ENCODE measurements at regions not wholly inside any gene's neighbourhood (a gene's known extent, or its start where the extent isn't known, plus 50 kb on each side); places are given as distances from the start of the nearest gene placed in this dataset.

- Histone ChIP-seq H3K36me3 (ENCODE audit: control insufficient read depth in 2 of 2, insufficient read depth in 2 of 2, low read length in 1 of 2) (no peaks in the 10 kb centered on the region), H3K9ac (ENCODE audit: control insufficient read depth, insufficient read depth, low read length) (no peak overlapping the region), H2AFZ (ENCODE audit: control insufficient read depth, low read depth, low read length) (no peak overlapping the region), H3K4me2 (ENCODE audit: control insufficient read depth, insufficient read depth) (no peak overlapping the region), H3K9me3 (replicated peaks; ENCODE audit: control insufficient read depth, insufficient read depth, low read length) (no peaks in the 10 kb centered on the region), H3K27me3 (replicated peaks in 1 of 2; ENCODE audit: control insufficient read depth in 2 of 2, insufficient read depth in 2 of 2, low read length in 1 of 2) (no peaks in the 10 kb centered on the region), H3K27ac (ENCODE audit: control insufficient read depth, insufficient read depth) (no peak overlapping the region), H3K79me2 (ENCODE audit: control insufficient read depth, insufficient read depth, low read length) (no peaks in the 10 kb centered on the region), H4K20me1 (ENCODE audit: control insufficient read depth, insufficient read depth) (no peaks in the 10 kb centered on the region), H3K4me1 (ENCODE audit: control insufficient read depth, insufficient read depth, low read length) (no peaks in the 10 kb centered on the region), H3K4me3 (no peak overlapping the region)
- 1% methylated on average over 4 of the region's 4 CpGs for WGBS (ENCODE audit: insufficient coverage, insufficient replicate concordance, low lambda C conversion rate, missing lambda C conversion rate)
- CTCF ChIA-PET = no interaction called here
- DNase-seq (ENCODE audit: low read depth, low spot score) = no peak
- intact Hi-C loops (cut with micrococcal nuclease; ENCODE audit: unreplicated experiment) = no loop called here
- ATAC-seq = no peak
- RAD21 ChIA-PET (ENCODE audit: unreplicated experiment) = no interaction called here
- no peak for FAIRE-seq
- SMC1A ChIA-PET (ENCODE audit: uncharacterized antibody, unreplicated experiment) = no interaction called here
- in situ Hi-C loops (cut with MboI) = no loop called here
- BruUV-seq (replicated peaks) = no TSS peak
- POLR2A ChIA-PET = no interaction called here
- TF ChIP-seq MTA2 (IDR thresholded peaks at IDR 0.05; ENCODE audit: low read depth) = no peak
- TF ChIP-seq ZBTB40 (IDR thresholded peaks at IDR 0.05; ENCODE audit: borderline replicate concordance) = no peak
- no peak for TF ChIP-seq CHD4 (IDR thresholded peaks at IDR 0.05)
- TF ChIP-seq ZNF622 (IDR thresholded peaks at IDR 0.05) = no peak
- TF ChIP-seq ESRRA (IDR thresholded peaks at IDR 0.05; ENCODE audit: low read length) = no peak
- no peak for TF ChIP-seq NFXL1 (IDR thresholded peaks at IDR 0.05; ENCODE audit: borderline replicate concordance)
- no peak for TF ChIP-seq RELA (IDR thresholded peaks at IDR 0.05; ENCODE audit: borderline replicate concordance, partially characterized antibody)
- TF ChIP-seq NKRF (conservative IDR thresholded peaks at IDR 0.05) = no peak
- no peak for TF ChIP-seq SKIL (IDR thresholded peaks at IDR 0.05; ENCODE audit: low read depth, poor library complexity, severe bottlenecking)
- TF ChIP-seq IRF4 (IDR thresholded peaks at IDR 0.05; ENCODE audit: low read depth, low read length) = no peak
- no peak for TF ChIP-seq ATF7 (IDR thresholded peaks at IDR 0.05; ENCODE audit: low read depth)
- no peak for TF ChIP-seq CHD1 (IDR thresholded peaks at IDR 0.05; ENCODE audit: low read depth, low read length)
- no peak for TF ChIP-seq ELK1 (IDR thresholded peaks at IDR 0.05; ENCODE audit: low read depth, low read length)
- no peak for TF ChIP-seq SUPT20H (IDR thresholded peaks at IDR 0.05; ENCODE audit: borderline replicate concordance, control insufficient read depth, low read depth, low read length)
- no peak for TF ChIP-seq MYB (IDR thresholded peaks at IDR 0.05; ENCODE audit: borderline replicate concordance, low read depth, low read length)
- TF ChIP-seq ZBED1 (IDR thresholded peaks at IDR 0.05; ENCODE audit: borderline replicate concordance) = no peak
- TF ChIP-seq RAD51 (IDR thresholded peaks at IDR 0.05) = no peak
- no peak for TF ChIP-seq TCF12 (IDR thresholded peaks at IDR 0.05; ENCODE audit: low read depth, low read length)
Measured at GRCh38 chr2:83582589-83582988, 876.5 kb downstream of the SUCLG1 start.
